NCI-H82 (cell line): ENCODE measurements at regions not wholly inside any gene's neighbourhood (a gene's known extent, or its start where the extent isn't known, plus 50 kb on each side); places are given as distances from the start of the nearest gene placed in this dataset.
"Not testable (repeated sequence)": the region's sequence is repeated elsewhere in the genome, so short reads cannot be mapped to it uniquely, and the experiment has no call there.

Source experiments
- DNase-seq: peaks from one replicate; lab custom pipeline; 2025; lab: John Stamatoyannopoulos, UW

GRCh38 chr18:37861981-37862380 is 296.4 kb upstream of the CELF4 start:
- no peak for DNase-seq

- no peak for DNase-seq
Observed at GRCh38 chr18:37854396-37854795, 288.8 kb upstream of the CELF4 start.

GRCh38 chr18:37853706-37854105 is 288.1 kb upstream of the CELF4 start:
- DNase-seq: no peak

GRCh38 chr18:37852464-37852863 is 286.9 kb upstream of the CELF4 start:
- no peak for DNase-seq

- no peak for DNase-seq
Observed at GRCh38 chr18:37847544-37847943, 281.9 kb upstream of the CELF4 start.

GRCh38 chr18:37846996-37847395 is 281.4 kb upstream of the CELF4 start:
- DNase-seq: no peak

GRCh38 chr18:37845498-37845897 is 279.9 kb upstream of the CELF4 start:
- no peak for DNase-seq

- no peak for DNase-seq
Observed at GRCh38 chr18:37844209-37844970, 278.8 kb upstream of the CELF4 start.

- DNase-seq: no peak
Observed at GRCh38 chr18:37838083-37838482, 272.5 kb upstream of the CELF4 start.

GRCh38 chr18:37836071-37836970 is 270.7 kb upstream of the CELF4 start:
- no peak for DNase-seq

- DNase-seq: not testable (repeated sequence)
Observed at GRCh38 chr18:37832010-37832695, 266.6 kb upstream of the CELF4 start.

GRCh38 chr18:37812961-37813360 is 247.4 kb upstream of the CELF4 start:
- DNase-seq: no peak

GRCh38 chr18:37805773-37806404 is 240.3 kb upstream of the CELF4 start:
- peak; percentile 36 for DNase-seq

- DNase-seq: no peak
Observed at GRCh38 chr18:37796823-37797349, 231.3 kb upstream of the CELF4 start.

GRCh38 chr18:37787452-37787851 is 221.9 kb upstream of the CELF4 start:
- no peak for DNase-seq

- DNase-seq: no peak
Observed at GRCh38 chr18:37783771-37784170, 218.2 kb upstream of the CELF4 start.

GRCh38 chr18:37779220-37779619 is 213.6 kb upstream of the CELF4 start:
- DNase-seq: peak; percentile 89

GRCh38 chr18:37778417-37779165 is 213.0 kb upstream of the CELF4 start:
- DNase-seq: peak; percentile 85

GRCh38 chr18:37769826-37770225 is 204.2 kb upstream of the CELF4 start:
- no peak for DNase-seq

- no peak for DNase-seq
Observed at GRCh38 chr18:37764541-37765288, 199.1 kb upstream of the CELF4 start.
